Right ventricle myocardium inferior (tissue), 1 donor: ENCODE measurements at regions not wholly inside any gene's neighbourhood (a gene's known extent, or its start where the extent isn't known, plus 50 kb on each side); places are given as distances from the start of the nearest gene placed in this dataset.
"Not testable (repeated sequence)": the region's sequence is repeated elsewhere in the genome, so short reads cannot be mapped to it uniquely, and the experiment has no call there.

ENCODE experiments used
- ATAC-seq: fragments of 200-7000 bp; cut with Tn5 transposase; one replicate; pipeline ENCODE4 v1.9.1; 2020; ENCODE audit warnings: mild to moderate bottlenecking, moderate library complexity
- DNase-seq: peaks from one replicate; pipeline ENCODE4 v3.0.0; 2021; ENCODE audit errors: missing footprints
- intact Hi-C: fragments of 100-400 bp; cut with DNase I; formaldehyde crosslinking; loops from one replicate; pipeline ENCODE4 v1.11.0; 2022
- donor health status: DM: no; HTN: yes; CAD: no; lungs with severe emphysema.

- DNase-seq (no peak), ATAC-seq (peak; percentile 76)
- intact Hi-C loops: no loop called here
Observed at GRCh38 chr11:16572945-16573344, 165.5 kb upstream of the C11orf58 start.

GRCh38 chr11:16561150-16561549 is 177.3 kb upstream of the C11orf58 start:
- no peak for ATAC-seq
- intact Hi-C loops: no loop called here

GRCh38 chr11:16558494-16558893 is 180.0 kb upstream of the C11orf58 start:
- intact Hi-C loops: no loop called here
- no peak for DNase-seq
- no peak for ATAC-seq

More at GRCh38 chr11:16561150-16561549, 177.3 kb upstream of the C11orf58 start:
- no peak for DNase-seq

- DNase-seq (no peak), ATAC-seq (no peak)
- intact Hi-C loops: no loop called here
Observed at GRCh38 chr11:16555956-16556355, 182.5 kb upstream of the C11orf58 start.

- intact Hi-C loops: no loop called here
- ATAC-seq (no peak), DNase-seq (no peak)
Observed at GRCh38 chr11:16554361-16554760, 184.1 kb upstream of the C11orf58 start.

GRCh38 chr11:16547879-16548278 is 190.6 kb upstream of the C11orf58 start:
- ATAC-seq (no peak), DNase-seq (no peak)
- intact Hi-C loops: no loop called here

GRCh38 chr11:16543642-16544041 is 187.3 kb upstream of the SOX6 start:
- no peak for DNase-seq
- intact Hi-C loops: no loop called here

GRCh38 chr11:16542353-16542752 is 186.0 kb upstream of the SOX6 start:
- intact Hi-C loops: no loop called here
- DNase-seq: no peak
- no peak for ATAC-seq

More at GRCh38 chr11:16543642-16544041, 187.3 kb upstream of the SOX6 start:
- ATAC-seq: no peak

- intact Hi-C loops: no loop called here
- no peak for DNase-seq
- ATAC-seq: no peak
Observed at GRCh38 chr11:16536513-16536912, 180.2 kb upstream of the SOX6 start.

- DNase-seq (no peak), ATAC-seq (no peak)
- intact Hi-C loops: no loop called here
Observed at GRCh38 chr11:16528639-16529038, 172.3 kb upstream of the SOX6 start.

- intact Hi-C loops: no loop called here
- peak; percentile 44 for ATAC-seq
- DNase-seq: no peak
Observed at GRCh38 chr11:16527525-16528246, 171.3 kb upstream of the SOX6 start.

GRCh38 chr11:16526947-16527346 is 170.6 kb upstream of the SOX6 start:
- intact Hi-C loops: no loop called here
- no peak for ATAC-seq
- no peak for DNase-seq

GRCh38 chr11:16520713-16521112 is 164.4 kb upstream of the SOX6 start:
- intact Hi-C loops, DNase-seq, ATAC-seq: not testable (repeated sequence)

- intact Hi-C loops: no loop called here
- no peak for ATAC-seq
- no peak for DNase-seq
Observed at GRCh38 chr11:16512899-16513241, 156.5 kb upstream of the SOX6 start.

- DNase-seq (no peak), ATAC-seq (no peak)
- intact Hi-C loops: no loop called here
Observed at GRCh38 chr11:16512198-16512898, 156.0 kb upstream of the SOX6 start.

- intact Hi-C loops: no loop called here
- ATAC-seq (no peak), DNase-seq (no peak)
Observed at GRCh38 chr11:16511116-16512114, 155.1 kb upstream of the SOX6 start.

GRCh38 chr11:16505481-16505880 is 149.1 kb upstream of the SOX6 start:
- ATAC-seq (no peak), DNase-seq (no peak)
- intact Hi-C loops: no loop called here

- DNase-seq, intact Hi-C loops, ATAC-seq: not testable (repeated sequence)
Observed at GRCh38 chr11:16503891-16504290, 147.5 kb upstream of the SOX6 start.

- DNase-seq: no peak
- ATAC-seq: no peak
- intact Hi-C loops: no loop called here
Observed at GRCh38 chr11:16494918-16495691, 138.8 kb upstream of the SOX6 start.
